ENCODE measurements at regions not wholly inside any gene's neighbourhood (a gene's known extent, or its start where the extent isn't known, plus 50 kb on each side); places are given as distances from the start of the nearest gene placed in this dataset.

- Mint-ChIP-seq H3K4me3 (ENCODE audit: unreplicated experiment) (no peak overlapping the region), H3K27ac (ENCODE audit: unreplicated experiment) (no peak overlapping the region), H3K27me3 (ENCODE audit: low read depth, unreplicated experiment) (no peaks in the 10 kb centered on the region), H3K4me1 (ENCODE audit: low read depth, unreplicated experiment) (no peaks in the 10 kb centered on the region), H3K9me3 (ENCODE audit: unreplicated experiment) (no peaks in the 10 kb centered on the region), H3K36me3 (ENCODE audit: low read depth, unreplicated experiment) (no peaks in the 10 kb centered on the region)
- no peak for TF ChIP-seq CTCF (IDR thresholded peaks at IDR 0.05; ENCODE audit: insufficient read depth, low read depth, low read length)
- no peaks in the 10 kb centered on the region for H3K9me3 ChIP-seq (ENCODE audit: insufficient read depth, low read depth, low read length)
- no peak overlapping the region for H3K4me2 ChIP-seq (ENCODE audit: low read length)
- H3K27ac ChIP-seq (ENCODE audit: low read depth, low read length), result no peak overlapping the region
- no peak overlapping the region for H2AFZ ChIP-seq (ENCODE audit: low read depth, low read length)
- no peaks in the 10 kb centered on the region for H3K36me3 ChIP-seq (ENCODE audit: insufficient read depth, low read length)
- H3K4me3 ChIP-seq (ENCODE audit: insufficient read depth, low read depth, low read length), result no peak overlapping the region
- no peaks in the 10 kb centered on the region for H4K20me1 ChIP-seq (ENCODE audit: insufficient read depth, low read length)
- DNase-seq (ENCODE audit: low read depth), result no peak
- no peaks in the 10 kb centered on the region for H3K79me2 ChIP-seq (ENCODE audit: insufficient read depth, low read length)
- FAIRE-seq, result no peak
- H3K27me3 ChIP-seq (ENCODE audit: insufficient read depth, low read length), result no peaks in the 10 kb centered on the region
- H3K9ac ChIP-seq (ENCODE audit: low read length), result no peak overlapping the region
- H3K4me1 ChIP-seq (ENCODE audit: insufficient read depth, low read length), result no peaks in the 10 kb centered on the region
These were observed 126.2 kb downstream of the IPO8 start for GRCh38 chr12:30569426-30569825.

GRCh38 chr12:30568453-30568852 lies 127.2 kb downstream of the IPO8 start:
- Mint-ChIP-seq H3K27me3 (ENCODE audit: low read depth, unreplicated experiment) (no peaks in the 10 kb centered on the region), H3K4me1 (ENCODE audit: low read depth, unreplicated experiment) (no peaks in the 10 kb centered on the region), H3K36me3 (ENCODE audit: low read depth, unreplicated experiment) (no peaks in the 10 kb centered on the region), H3K4me3 (ENCODE audit: unreplicated experiment) (no peak overlapping the region), H3K27ac (ENCODE audit: unreplicated experiment) (no peak overlapping the region), H3K9me3 (ENCODE audit: unreplicated experiment) (no peaks in the 10 kb centered on the region)
- DNase-seq (ENCODE audit: low read depth), result no peak
- no peaks in the 10 kb centered on the region for H3K79me2 ChIP-seq (ENCODE audit: insufficient read depth, low read length)
- H4K20me1 ChIP-seq (ENCODE audit: insufficient read depth, low read length), result no peaks in the 10 kb centered on the region
- H3K36me3 ChIP-seq (ENCODE audit: insufficient read depth, low read length), result no peaks in the 10 kb centered on the region
- no peaks in the 10 kb centered on the region for H3K27me3 ChIP-seq (ENCODE audit: insufficient read depth, low read length)
- TF ChIP-seq CTCF (IDR thresholded peaks at IDR 0.05; ENCODE audit: insufficient read depth, low read depth, low read length) (no peak), EZH2 (IDR thresholded peaks at IDR 0.05; ENCODE audit: insufficient read depth, low read length) (no peak)
- H3K4me3 ChIP-seq (ENCODE audit: insufficient read depth, low read depth, low read length), result no peak overlapping the region
- H3K4me2 ChIP-seq (ENCODE audit: low read length), result no peak overlapping the region
- H3K4me1 ChIP-seq (ENCODE audit: insufficient read depth, low read length), result no peaks in the 10 kb centered on the region
- FAIRE-seq, result no peak
- H3K9ac ChIP-seq (ENCODE audit: low read length), result no peak overlapping the region
- H3K27ac ChIP-seq (ENCODE audit: low read depth, low read length), result no peak overlapping the region
- no peaks in the 10 kb centered on the region for H3K9me3 ChIP-seq (ENCODE audit: insufficient read depth, low read depth, low read length)
- H2AFZ ChIP-seq (ENCODE audit: low read depth, low read length), result no peak overlapping the region

- no peak for FAIRE-seq
These were observed 128.6 kb downstream of the IPO8 start for GRCh38 chr12:30567082-30567481.

More at GRCh38 chr12:30567082-30567481, 128.6 kb downstream of the IPO8 start:
- Histone ChIP-seq H3K4me3 (ENCODE audit: insufficient read depth, low read depth, low read length) (no peak overlapping the region), H3K9ac (ENCODE audit: low read length) (no peak overlapping the region), H3K4me1 (ENCODE audit: insufficient read depth, low read length) (no peaks in the 10 kb centered on the region), H2AFZ (ENCODE audit: low read depth, low read length) (no peak overlapping the region), H3K27ac (ENCODE audit: low read depth, low read length) (no peak overlapping the region), H3K79me2 (ENCODE audit: insufficient read depth, low read length) (no peaks in the 10 kb centered on the region), H3K4me2 (ENCODE audit: low read length) (no peak overlapping the region), H3K27me3 (ENCODE audit: insufficient read depth, low read length) (no peaks in the 10 kb centered on the region), H4K20me1 (ENCODE audit: insufficient read depth, low read length) (no peaks in the 10 kb centered on the region), H3K36me3 (ENCODE audit: insufficient read depth, low read length) (no peaks in the 10 kb centered on the region), H3K9me3 (ENCODE audit: insufficient read depth, low read depth, low read length) (no peaks in the 10 kb centered on the region)
- Mint-ChIP-seq H3K4me3 (ENCODE audit: unreplicated experiment) (no peak overlapping the region), H3K9me3 (ENCODE audit: unreplicated experiment) (no peaks in the 10 kb centered on the region), H3K27ac (ENCODE audit: unreplicated experiment) (no peak overlapping the region), H3K4me1 (ENCODE audit: low read depth, unreplicated experiment) (no peaks in the 10 kb centered on the region), H3K36me3 (ENCODE audit: low read depth, unreplicated experiment) (no peaks in the 10 kb centered on the region), H3K27me3 (ENCODE audit: low read depth, unreplicated experiment) (no peaks in the 10 kb centered on the region)
- no peak for DNase-seq (ENCODE audit: low read depth)
- TF ChIP-seq EZH2 (IDR thresholded peaks at IDR 0.05; ENCODE audit: insufficient read depth, low read length), result no peak
- no peak for TF ChIP-seq CTCF (IDR thresholded peaks at IDR 0.05; ENCODE audit: insufficient read depth, low read depth, low read length)
